ENCODE measurements at regions not wholly inside any gene's neighbourhood (a gene's known extent, or its start where the extent isn't known, plus 50 kb on each side); places are given as distances from the start of the nearest gene placed in this dataset.

- no peak for DNase-seq (ENCODE audit: low spot score)
These were observed 54.3 kb upstream of the MAGEB2 start for GRCh38 chrX:30161043-30161442.

Data from A172 (cell line).